Trophoblast cell (in vitro differentiated cells and primary cell): ENCODE measurements at regions not wholly inside any gene's neighbourhood (a gene's known extent, or its start where the extent isn't known, plus 50 kb on each side); places are given as distances from the start of the nearest gene placed in this dataset.
"Not testable (repeated sequence)": the region's sequence is repeated elsewhere in the genome, so short reads cannot be mapped to it uniquely, and the experiment has no call there.

Source experiments
- DNase-seq, 2 donors: peaks; one replicate each; pipeline ENCODE4 v3.0.0-alpha.2; 2016
- H2AFZ ChIP-seq: 2 replicates; pipeline ENCODE4 v1.6.1; 2013; ENCODE audit warnings: low read length, moderate library complexity, mild to moderate bottlenecking; ENCODE audit not compliant: insufficient read depth, poor library complexity
- H2AK5ac ChIP-seq: 2 replicates; pipeline ENCODE4 v1.6.1; 2013; ENCODE audit warnings: mild to moderate bottlenecking, low read length
- H2BK120ac ChIP-seq: 2 replicates; pipeline ENCODE4 v1.6.1; 2013; ENCODE audit warnings: low read length, mild to moderate bottlenecking, moderate library complexity; ENCODE audit not compliant: insufficient read depth, poor library complexity
- H2BK12ac ChIP-seq: 2 replicates; pipeline ENCODE4 v1.6.1; 2013; ENCODE audit warnings: mild to moderate bottlenecking, low read length, moderate library complexity
- H2BK5ac ChIP-seq: 2 replicates; pipeline ENCODE4 v1.6.1; 2013; ENCODE audit warnings: low read length, low read depth, moderate library complexity, mild to moderate bottlenecking; ENCODE audit not compliant: poor library complexity
- H3K14ac ChIP-seq: 2 replicates; pipeline ENCODE4 v1.6.1; 2013; ENCODE audit warnings: mild to moderate bottlenecking, low read length
- H3K18ac ChIP-seq: 2 replicates; pipeline ENCODE4 v1.6.1; 2013; ENCODE audit warnings: mild to moderate bottlenecking, low read length
- H3K23ac ChIP-seq: 2 replicates; pipeline ENCODE4 v1.6.1; 2013; ENCODE audit warnings: low read length
- H3K27ac ChIP-seq: 2 replicates; pipeline ENCODE4 v1.5.1; 2013; ENCODE audit warnings: low read depth, mild to moderate bottlenecking, inconsistent platforms, low read length, moderate library complexity
- H3K27me3 ChIP-seq: 2 replicates; pipeline ENCODE4 v1.6.1; 2013; ENCODE audit warnings: inconsistent platforms, mild to moderate bottlenecking, low read length, moderate library complexity; ENCODE audit not compliant: insufficient read depth
- H3K36me3 ChIP-seq, 2 experiments: 1 replicate in 1 of 2; 2 replicates in 1 of 2; pipeline ENCODE4 v1.6.1; 2013; ENCODE audit warnings: low read length in 2 of 2, mild to moderate bottlenecking in 2 of 2, moderate library complexity in 1 of 2; ENCODE audit not compliant: insufficient read depth in 2 of 2, control insufficient read depth in 1 of 2
- H3K4ac ChIP-seq: 2 replicates; pipeline ENCODE4 v1.6.1; 2013; ENCODE audit warnings: low read depth, mild to moderate bottlenecking, low read length, moderate library complexity
- H3K4me1 ChIP-seq, 2 experiments: 1 replicate in 1 of 2; 2 replicates in 1 of 2; pipeline ENCODE4 v1.6.1; 2013; ENCODE audit warnings: low read length in 2 of 2, mild to moderate bottlenecking in 2 of 2, moderate library complexity in 1 of 2; ENCODE audit not compliant: insufficient read depth in 2 of 2, control insufficient read depth in 1 of 2
- H3K4me2 ChIP-seq: 2 replicates; pipeline ENCODE4 v1.6.1; 2013; ENCODE audit warnings: inconsistent platforms, mild to moderate bottlenecking, low read length, moderate library complexity
- H3K4me3 ChIP-seq: 2 replicates; pipeline ENCODE4 v1.5.1; 2013; ENCODE audit warnings: mild to moderate bottlenecking, low read depth, low read length, inconsistent platforms
- H3K79me1 ChIP-seq: one replicate; pipeline ENCODE4 v1.6.1; 2013; ENCODE audit warnings: low read length
- H3K79me2 ChIP-seq: 2 replicates; pipeline ENCODE4 v1.6.1; 2013; ENCODE audit warnings: low read length, mild to moderate bottlenecking; ENCODE audit not compliant: control insufficient read depth, insufficient read depth, poor library complexity
- H3K9ac ChIP-seq: 2 replicates; pipeline ENCODE4 v1.6.1; 2013; ENCODE audit warnings: mild to moderate bottlenecking, low read length
- H3K9me3 ChIP-seq: 2 replicates; pipeline ENCODE4 v1.6.1; 2013; ENCODE audit warnings: low read depth, mild to moderate bottlenecking, control low read depth, inconsistent platforms, low read length; ENCODE audit not compliant: insufficient read depth
- H4K12ac ChIP-seq: 2 replicates; pipeline ENCODE4 v1.6.1; 2013; ENCODE audit warnings: low read depth, mild to moderate bottlenecking, low read length, moderate library complexity
- H4K8ac ChIP-seq: 2 replicates; pipeline ENCODE4 v1.6.1; 2013; ENCODE audit warnings: low read depth, mild to moderate bottlenecking, low read length, moderate library complexity
- H4K91ac ChIP-seq: one replicate; pipeline ENCODE4 v1.6.1; 2013; ENCODE audit warnings: low read depth, mild to moderate bottlenecking, low read length, moderate library complexity
- WGBS: extraction: QIAGEN DNeasy Blood & Tissue Kit; methylation state at CpG from one replicate; pipeline ENCODE4 v1.1.7; 2013; ENCODE audit warnings: missing lambda C conversion rate; ENCODE audit not compliant: insufficient read length, insufficient coverage; ENCODE audit errors: extremely low coverage; 5-methylcytosine and 5-hydroxymethylcytosine counted together

GRCh38 chr13:37502303-37502993, 96.1 kb downstream of the POSTN start:
- not testable (repeated sequence) for H2BK5ac ChIP-seq, H3K79me1 ChIP-seq, DNase-seq, H4K12ac ChIP-seq, H3K9ac ChIP-seq, H3K4me1 ChIP-seq, H3K18ac ChIP-seq, H2BK120ac ChIP-seq, H4K8ac ChIP-seq, H3K27me3 ChIP-seq, H3K4me2 ChIP-seq, H3K14ac ChIP-seq, H2AK5ac ChIP-seq, H3K79me2 ChIP-seq, H3K36me3 ChIP-seq, H3K9me3 ChIP-seq, H2BK12ac ChIP-seq, H2AFZ ChIP-seq, H3K4ac ChIP-seq, H3K23ac ChIP-seq, H3K27ac ChIP-seq, H3K4me3 ChIP-seq, H4K91ac ChIP-seq
- WGBS, result no CpG with 5 or more reads among the region's 1 CpG

- Histone ChIP-seq H3K79me2 (no peaks in the 10 kb centered on the region), H4K8ac (no peak overlapping the region), H3K23ac (no peak overlapping the region), H2AFZ (no peak overlapping the region), H3K4ac (no peak overlapping the region), H3K79me1 (no peaks in the 10 kb centered on the region), H3K9ac (no peak overlapping the region), H3K27me3 (no peaks in the 10 kb centered on the region), H3K27ac (no peak overlapping the region), H3K36me3 (no peaks in the 10 kb centered on the region), H3K4me3 (no peak overlapping the region), H2BK120ac (no peak overlapping the region), H3K4me1 (peaks cover 0 to 3% of the 10 kb centered on the region in 2 experiments), H3K9me3 (peaks cover 2% of the 10 kb centered on the region), H4K91ac (no peak overlapping the region), H2BK12ac (no peak overlapping the region), H3K18ac (no peak overlapping the region), H2AK5ac (no peak overlapping the region), H2BK5ac (no peak overlapping the region), H3K4me2 (no peak overlapping the region), H4K12ac (no peak overlapping the region), H3K14ac (no peak overlapping the region)
- peak in 1 of 2 donors; percentile 26 for DNase-seq
- no CpG with 5 or more reads among the region's 2 CpGs for WGBS
These were observed 97.4 kb downstream of the POSTN start for GRCh38 chr13:37501187-37501586.

- Histone ChIP-seq H3K27me3 (no peaks in the 10 kb centered on the region), H3K79me1 (peaks cover 8% of the 10 kb centered on the region), H2BK5ac (no peak overlapping the region), H4K91ac (no peak overlapping the region), H3K4me1 (peaks cover 2 to 8% of the 10 kb centered on the region in 2 experiments), H2AK5ac (no peak overlapping the region), H3K9ac (no peak overlapping the region), H3K14ac (no peak overlapping the region), H4K12ac (no peak overlapping the region), H3K23ac (no peak overlapping the region), H3K4me3 (no peak overlapping the region), H3K79me2 (no peaks in the 10 kb centered on the region), H4K8ac (no peak overlapping the region), H2BK12ac (no peak overlapping the region), H3K27ac (no peak overlapping the region), H3K4ac (no peak overlapping the region), H3K4me2 (no peak overlapping the region), H3K18ac (no peak overlapping the region), H3K36me3 (no peaks in the 10 kb centered on the region), H3K9me3 (no peaks in the 10 kb centered on the region), H2AFZ (no peak overlapping the region), H2BK120ac (no peak overlapping the region)
- WGBS, result no CpG with 5 or more reads among the region's 1 CpG
- no peak for DNase-seq
These were observed 103.5 kb downstream of the POSTN start for GRCh38 chr13:37495046-37495445.

- Histone ChIP-seq H3K4ac (no peak overlapping the region), H3K27me3 (no peaks in the 10 kb centered on the region), H3K4me1 (peaks cover 2 to 8% of the 10 kb centered on the region in 2 experiments), H3K4me3 (no peak overlapping the region), H3K27ac (no peak overlapping the region), H2BK12ac (no peak overlapping the region), H3K36me3 (no peaks in the 10 kb centered on the region), H4K91ac (no peak overlapping the region), H3K79me2 (no peaks in the 10 kb centered on the region), H2AFZ (no peak overlapping the region), H3K18ac (no peak overlapping the region), H3K4me2 (no peak overlapping the region), H2AK5ac (no peak overlapping the region), H2BK5ac (no peak overlapping the region), H4K8ac (no peak overlapping the region), H3K9ac (no peak overlapping the region), H3K23ac (no peak overlapping the region), H3K9me3 (no peaks in the 10 kb centered on the region), H3K79me1 (peaks cover 8% of the 10 kb centered on the region), H4K12ac (no peak overlapping the region), H2BK120ac (peak overlapping the region; percentile 46), H3K14ac (no peak overlapping the region)
- WGBS, result no CpG with 5 or more reads among the region's 3 CpGs
- DNase-seq, result no peak
These were observed 104.8 kb downstream of the POSTN start for GRCh38 chr13:37493775-37494174.
